Upper lobe of right lung (tissue), 1 donor: ENCODE measurements at regions not wholly inside any gene's neighbourhood (a gene's known extent, or its start where the extent isn't known, plus 50 kb on each side); places are given as distances from the start of the nearest gene placed in this dataset.

Experiments
- ATAC-seq: fragments of 200-7000 bp; cut with Tn5 transposase; one replicate; pipeline ENCODE4 v1.9.1; 2020; ENCODE audit warnings: mild to moderate bottlenecking, moderate library complexity
- DNase-seq: peaks from one replicate; pipeline ENCODE4 v3.0.0-alpha.2; 2020
- H3K27ac ChIP-seq: fragments of 200-600 bp; one replicate; pipeline ENCODE4 v1.8.0; 2022
- H3K27me3 ChIP-seq: fragments of 200-600 bp; one replicate; pipeline ENCODE4 v1.8.0; 2022; ENCODE audit warnings: mild to moderate bottlenecking
- H3K36me3 ChIP-seq: fragments of 200-600 bp; one replicate; pipeline ENCODE4 v1.8.0; 2022
- H3K4me1 ChIP-seq: fragments of 200-600 bp; one replicate; pipeline ENCODE4 v1.8.0; 2022
- H3K4me3 ChIP-seq: fragments of 200-600 bp; one replicate; pipeline ENCODE4 v1.8.0; 2022; ENCODE audit warnings: mild to moderate bottlenecking
- H3K9me3 ChIP-seq: fragments of 200-600 bp; one replicate; pipeline ENCODE4 v1.8.0; 2022
- intact Hi-C: fragments of 100-400 bp; cut with DNase I; formaldehyde crosslinking; loops from one replicate; pipeline ENCODE4 v1.11.0; 2022
- TF ChIP-seq, protein P1 (sequence below): fragments of 200-600 bp; IDR thresholded peaks from one replicate; pipeline ENCODE4 v1.8.0; 2022; ENCODE audit warnings: antibody characterized with exemption
- donor health status: DM: no; HTN: yes; CAD: no; lungs with severe emphysema.

DNA sequence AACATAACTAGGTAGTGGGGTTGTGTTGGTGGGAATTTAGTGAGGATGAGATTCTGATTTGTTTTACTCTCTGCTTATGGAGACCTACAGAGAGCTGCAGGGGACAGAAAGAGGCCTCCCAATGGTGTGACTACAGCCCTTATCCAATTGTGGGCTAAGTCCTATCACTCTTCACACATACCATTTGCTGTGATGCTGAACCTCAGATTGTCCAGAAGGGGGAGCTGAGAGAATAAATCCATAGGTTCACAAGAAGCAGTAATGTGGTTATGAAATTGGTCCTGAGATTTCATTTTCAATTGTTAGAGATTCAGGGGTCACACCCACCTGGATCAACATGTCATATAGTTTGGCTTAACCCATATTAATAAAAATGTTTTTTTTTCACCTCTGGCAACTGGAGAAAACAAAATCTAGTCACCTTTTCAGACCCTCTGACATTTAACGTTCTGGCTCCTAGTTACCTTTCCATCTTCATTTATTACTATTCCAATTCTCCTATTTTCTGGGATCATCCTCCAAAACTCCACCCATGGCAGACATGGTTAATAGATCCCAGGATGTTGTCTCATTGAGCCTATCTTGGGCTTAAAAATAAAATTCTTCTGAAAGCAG, 53.3 kb upstream of the PTPN5 start:
- Histone ChIP-seq H3K4me3 (no peak overlapping the region), H3K9me3 (no peaks in the 10 kb centered on the region), H3K27ac (no peak overlapping the region), H3K4me1 (no peaks in the 10 kb centered on the region), H3K36me3 (no peaks in the 10 kb centered on the region), H3K27me3 (no peaks in the 10 kb centered on the region)
- no peak for DNase-seq
- TF ChIP-seq, protein P1, sequence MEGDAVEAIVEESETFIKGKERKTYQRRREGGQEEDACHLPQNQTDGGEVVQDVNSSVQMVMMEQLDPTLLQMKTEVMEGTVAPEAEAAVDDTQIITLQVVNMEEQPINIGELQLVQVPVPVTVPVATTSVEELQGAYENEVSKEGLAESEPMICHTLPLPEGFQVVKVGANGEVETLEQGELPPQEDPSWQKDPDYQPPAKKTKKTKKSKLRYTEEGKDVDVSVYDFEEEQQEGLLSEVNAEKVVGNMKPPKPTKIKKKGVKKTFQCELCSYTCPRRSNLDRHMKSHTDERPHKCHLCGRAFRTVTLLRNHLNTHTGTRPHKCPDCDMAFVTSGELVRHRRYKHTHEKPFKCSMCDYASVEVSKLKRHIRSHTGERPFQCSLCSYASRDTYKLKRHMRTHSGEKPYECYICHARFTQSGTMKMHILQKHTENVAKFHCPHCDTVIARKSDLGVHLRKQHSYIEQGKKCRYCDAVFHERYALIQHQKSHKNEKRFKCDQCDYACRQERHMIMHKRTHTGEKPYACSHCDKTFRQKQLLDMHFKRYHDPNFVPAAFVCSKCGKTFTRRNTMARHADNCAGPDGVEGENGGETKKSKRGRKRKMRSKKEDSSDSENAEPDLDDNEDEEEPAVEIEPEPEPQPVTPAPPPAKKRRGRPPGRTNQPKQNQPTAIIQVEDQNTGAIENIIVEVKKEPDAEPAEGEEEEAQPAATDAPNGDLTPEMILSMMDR = peak; percentile 56
- peak; percentile 73 for ATAC-seq
- intact Hi-C loops = no loop called here
